IMR-90 (cell line): ENCODE measurements at regions not wholly inside any gene's neighbourhood (a gene's known extent, or its start where the extent isn't known, plus 50 kb on each side); places are given as distances from the start of the nearest gene placed in this dataset.

Experiments used
- ATAC-seq: fragments of 200-7000 bp; cut with Tn5 transposase; 2 replicates; pipeline ENCODE4 v1.9.1; 2020; ENCODE audit warnings: low read depth, mild to moderate bottlenecking, moderate library complexity
- BruUV-seq: library from RNA; stranded (reverse); fragments of 400-500 nt; replicated peaks from 2 replicates; lab custom pipeline; 2021; lab: Mats Ljungman, UMichigan
- CTCF ChIA-PET: fragments of 300-600 bp; formaldehyde crosslinking; extraction: SDS; loops from one replicate; lab custom pipeline; 2021; ENCODE audit warnings: antibody characterized with exemption; lab: Yijun Ruan, JAX
- POLR2A ChIA-PET: fragments of 300-600 bp; sonication (Branson Sonifier 250); formaldehyde crosslinking; loops from one replicate; lab custom pipeline; 2022; ENCODE audit warnings: antibody characterized with exemption; ENCODE audit not compliant: unreplicated experiment; lab: Charles Lee
- DNase-seq: peaks from one replicate; pipeline ENCODE4 v3.0.0; 2013
- H2AFZ ChIP-seq: replicated peaks from 2 replicates; pipeline ENCODE3; 2013; ENCODE audit warnings: low read length, mild to moderate bottlenecking; ENCODE audit not compliant: poor library complexity
- H2AK5ac ChIP-seq: 2 replicates; pipeline ENCODE4 v1.6.1; 2013; ENCODE audit warnings: low read depth, low read length, inconsistent platforms
- H2AK9ac ChIP-seq: replicated peaks from 2 replicates; pipeline ENCODE3; 2013; ENCODE audit warnings: mild to moderate bottlenecking, low read depth, low read length, moderate library complexity; ENCODE audit not compliant: poor library complexity
- H2BK120ac ChIP-seq: 2 replicates; pipeline ENCODE4 v1.6.1; 2013; ENCODE audit warnings: low read depth, low read length, inconsistent platforms
- H2BK15ac ChIP-seq: 3 replicates; pipeline ENCODE4 v1.6.1; 2013; ENCODE audit warnings: low read depth, low read length, inconsistent platforms
- H2BK20ac ChIP-seq: 2 replicates; pipeline ENCODE4 v1.6.1; 2013; ENCODE audit warnings: low read depth, mild to moderate bottlenecking, inconsistent platforms, low read length, moderate library complexity
- H2BK5ac ChIP-seq: 2 replicates; pipeline ENCODE4 v1.6.1; 2013; ENCODE audit warnings: mild to moderate bottlenecking, low read depth, low read length, inconsistent platforms; ENCODE audit not compliant: poor library complexity, severe bottlenecking
- H3K14ac ChIP-seq: replicated peaks from 2 replicates; pipeline ENCODE4 v1.6.1; 2013; ENCODE audit warnings: low read depth, low read length, inconsistent platforms
- H3K18ac ChIP-seq: 2 replicates; pipeline ENCODE4 v1.6.1; 2013; ENCODE audit warnings: low read depth, low read length, control low read depth
- H3K23ac ChIP-seq: 2 replicates; pipeline ENCODE4 v1.6.1; 2013; ENCODE audit warnings: low read depth, low read length, inconsistent platforms
- H3K27ac ChIP-seq: 2 replicates; pipeline ENCODE4 v1.5.1; 2013; ENCODE audit warnings: mild to moderate bottlenecking, control low read depth, low read length; ENCODE audit not compliant: insufficient read depth
- H3K27me3 ChIP-seq: 2 replicates; pipeline ENCODE4 v1.6.1; 2013; ENCODE audit warnings: low read length; ENCODE audit not compliant: control insufficient read depth, insufficient read depth
- H3K36me3 ChIP-seq: 2 replicates; pipeline ENCODE4 v1.6.1; 2013; ENCODE audit warnings: low read length, mixed read lengths; ENCODE audit not compliant: control insufficient read depth, insufficient read depth
- H3K4ac ChIP-seq: 2 replicates; pipeline ENCODE4 v1.6.1; 2013; ENCODE audit warnings: low read depth, low read length, inconsistent platforms
- H3K4me1 ChIP-seq: 2 replicates; pipeline ENCODE4 v1.6.1; 2013; ENCODE audit warnings: low read length, mixed read lengths; ENCODE audit not compliant: control insufficient read depth, insufficient read depth
- H3K4me2 ChIP-seq: 2 replicates; pipeline ENCODE4 v1.6.1; 2013; ENCODE audit warnings: low read depth, mild to moderate bottlenecking, control low read depth, low read length, moderate library complexity
- H3K4me3 ChIP-seq: 2 replicates; pipeline ENCODE4 v1.5.1; 2013; ENCODE audit warnings: low read depth, mild to moderate bottlenecking, control low read depth, low read length, moderate library complexity; ENCODE audit not compliant: insufficient read depth
- H3K56ac ChIP-seq: 2 replicates; pipeline ENCODE4 v1.6.1; 2013; ENCODE audit warnings: low read length, inconsistent platforms; ENCODE audit not compliant: insufficient read depth; ENCODE audit errors: extremely low read depth
- H3K79me1 ChIP-seq, 2 experiments: 2 replicates each; pipeline ENCODE4 v1.6.1; 2013; ENCODE audit warnings: low read length in 2 of 2, inconsistent platforms in 1 of 2, low read depth in 1 of 2
- H3K9ac ChIP-seq: 2 replicates; pipeline ENCODE4 v1.6.1; 2013; ENCODE audit warnings: low read depth, low read length, control low read depth
- H3K9me1 ChIP-seq: 2 replicates; pipeline ENCODE4 v1.6.1; 2013; ENCODE audit warnings: low read length, inconsistent platforms; ENCODE audit not compliant: insufficient read depth
- H3K9me3 ChIP-seq: 2 replicates; pipeline ENCODE4 v1.6.1; 2013; ENCODE audit warnings: low read length; ENCODE audit not compliant: control insufficient read depth, insufficient read depth
- H4K20me1 ChIP-seq: 2 replicates; pipeline ENCODE4 v1.6.1; 2013; ENCODE audit warnings: low read length, inconsistent platforms; ENCODE audit not compliant: insufficient read depth
- H4K5ac ChIP-seq: 2 replicates; pipeline ENCODE4 v1.6.1; 2013; ENCODE audit warnings: mild to moderate bottlenecking, low read depth, low read length, control low read depth
- H4K8ac ChIP-seq, 2 experiments: 2 replicates each; pipeline ENCODE4 v1.6.1; 2013; ENCODE audit warnings: low read depth in 2 of 2, low read length in 2 of 2, control low read depth in 1 of 2, inconsistent platforms in 1 of 2
- H4K91ac ChIP-seq: 2 replicates; pipeline ENCODE4 v1.6.1; 2013; ENCODE audit warnings: low read depth, low read length, inconsistent platforms; ENCODE audit not compliant: insufficient read depth
- BHLHE40 ChIP-seq: fragments of 150-350 bp; IDR thresholded peaks from 2 replicates; pipeline ENCODE4 v1.6.1; 2016; ENCODE audit warnings: mild to moderate bottlenecking, low read depth, low read length
- CEBPB ChIP-seq: IDR thresholded peaks from 2 replicates; pipeline ENCODE4 v1.6.1; 2012; ENCODE audit warnings: low read depth, low read length, improper control_type of control experiment
- CHD1 ChIP-seq: IDR thresholded peaks from 2 replicates; pipeline ENCODE4 v1.6.1; 2012; ENCODE audit warnings: low read depth, low read length, improper control_type of control experiment
- ELK1 ChIP-seq: fragments of 150-350 bp; IDR thresholded peaks from 2 replicates; pipeline ENCODE4 v1.6.1; 2016; ENCODE audit warnings: low read depth, mild to moderate bottlenecking, low read length, moderate library complexity, borderline replicate concordance
- MAZ ChIP-seq: IDR thresholded peaks from 2 replicates; pipeline ENCODE4 v1.6.1; 2012; ENCODE audit warnings: low read depth, mild to moderate bottlenecking, low read length, improper control_type of control experiment, moderate library complexity, borderline replicate concordance
- MXI1 ChIP-seq: IDR thresholded peaks from 2 replicates; pipeline ENCODE4 v1.6.1; 2012; ENCODE audit warnings: low read depth, mild to moderate bottlenecking, low read length, moderate library complexity, borderline replicate concordance
- POLR2A ChIP-seq: IDR thresholded peaks from 2 replicates; pipeline ENCODE4 v1.6.1; 2012; ENCODE audit warnings: mild to moderate bottlenecking, low read depth, low read length
- RAD21 ChIP-seq: IDR thresholded peaks from 2 replicates; pipeline ENCODE4 v1.6.1; 2012; ENCODE audit warnings: low read length, improper control_type of control experiment
- RCOR1 ChIP-seq: IDR thresholded peaks from 2 replicates; pipeline ENCODE4 v1.6.1; 2012; ENCODE audit warnings: mild to moderate bottlenecking, low read length, improper control_type of control experiment; ENCODE audit not compliant: insufficient replicate concordance
- RFX5 ChIP-seq: IDR thresholded peaks from 2 replicates; pipeline ENCODE4 v1.8.0; 2012; ENCODE audit warnings: low read depth, mild to moderate bottlenecking, low read length, moderate library complexity
- USF2 ChIP-seq: fragments of 150-350 bp; IDR thresholded peaks from 2 replicates; pipeline ENCODE4 v1.6.1; 2017; ENCODE audit warnings: mild to moderate bottlenecking, antibody characterized with exemption, low read length, low read depth
- WGBS, 2 experiments: methylation state at CpG; one replicate each; pipeline versions ENCODE4 v1.1.5 to v1.1.7; 2013; ENCODE audit warnings: missing lambda C conversion rate in 2 of 2; ENCODE audit not compliant: insufficient read length in 1 of 2; ENCODE audit errors: extremely low coverage in 2 of 2; 5-methylcytosine and 5-hydroxymethylcytosine counted together
- dilution Hi-C: fragments of 300-500 bp; cut with HindIII; formaldehyde crosslinking; loops from one replicate; pipeline ENCODE4 v1.14.3; 2018; ENCODE audit warnings: low sequenced_read_pairs; ENCODE audit not compliant: unreplicated experiment
- in situ Hi-C: fragments of 300-500 bp; cut with MboI; formaldehyde crosslinking; loops from 3 replicates; pipeline ENCODE4 v1.14.3; 2019; ENCODE audit warnings: low sequenced_read_pairs, inconsistent platforms, mixed read lengths
- intact Hi-C: fragments of 100-400 bp; cut with micrococcal nuclease; formaldehyde crosslinking; loops from 2 replicates; pipeline ENCODE4 v1.10.0; 2022

GRCh38 chr18:75698861-75699260 lies 271.4 kb upstream of the SMIM21 start:
- dilution Hi-C loops: no loop called here

More at GRCh38 chr18:75698861-75699260, 271.4 kb upstream of the SMIM21 start:
- Histone ChIP-seq H3K4ac (no peak overlapping the region), H3K27ac (no peak overlapping the region), H2BK5ac (no peak overlapping the region), H3K23ac (no peak overlapping the region), H4K8ac (no peak overlapping the region), H3K18ac (no peak overlapping the region), H3K4me2 (no peak overlapping the region), H4K5ac (no peak overlapping the region), H2AK9ac (no peak overlapping the region), H3K9me1 (no peaks in the 10 kb centered on the region), H2AFZ (no peak overlapping the region), H2BK20ac (no peak overlapping the region), H2AK5ac (no peak overlapping the region), H3K9ac (no peak overlapping the region), H3K56ac (no peak overlapping the region), H4K91ac (no peak overlapping the region), H4K20me1 (no peaks in the 10 kb centered on the region), H3K27me3 (no peaks in the 10 kb centered on the region; the same call in 1 of the 2 replicates), H2BK120ac (no peak overlapping the region), H3K36me3 (no peaks in the 10 kb centered on the region), H3K9me3 (peaks cover 5% of the 10 kb centered on the region; the same call in 1 of the 2 replicates), H3K14ac (no peak overlapping the region), H2BK15ac (no peak overlapping the region), H3K4me3 (no peak overlapping the region), H3K4me1 (no peaks in the 10 kb centered on the region), H3K79me1 (no peaks in the 10 kb centered on the region)
- in situ Hi-C loops (no loop called here), intact Hi-C loops (no loop called here)
- no TSS peak for BruUV-seq
- ChIA-PET POLR2A (no interaction called here), CTCF (no interaction called here)
- TF ChIP-seq MAZ: no peak
- no peak for TF ChIP-seq CHD1
- no peak for TF ChIP-seq BHLHE40
- TF ChIP-seq ELK1: no peak
- no peak for TF ChIP-seq RAD21
- no peak for TF ChIP-seq USF2
- TF ChIP-seq CEBPB: no peak
- no peak for TF ChIP-seq POLR2A
- no peak for TF ChIP-seq MXI1
- TF ChIP-seq RCOR1: no peak
- no peak for TF ChIP-seq RFX5
- no peak for DNase-seq
- WGBS, 2 experiments: no CpG with 5 or more reads among the region's 7 CpGs
- ATAC-seq: no peak
